H1 (cell line): ENCODE measurements at regions not wholly inside any gene's neighbourhood (a gene's known extent, or its start where the extent isn't known, plus 50 kb on each side); places are given as distances from the start of the nearest gene placed in this dataset.

Experiments
- CTCF ChIA-PET: fragments of 300-600 bp; sonication (Branson Sonifier 250); formaldehyde crosslinking; loops from one replicate; lab custom pipeline; 2021; ENCODE audit not compliant: partially characterized antibody; lab: Charles Lee
- POLR2A ChIA-PET: fragments of 300-600 bp; sonication (Branson Sonifier 250); formaldehyde crosslinking; loops from one replicate; lab custom pipeline; 2021; ENCODE audit warnings: inconsistent platforms; ENCODE audit not compliant: partially characterized antibody; lab: Charles Lee
- DNase-seq, 2 experiments: peaks; one replicate each; pipeline versions ENCODE4 v3.0.0 to v3.0.0-alpha.2; 2010 to 2022; ENCODE audit warnings: low spot score in 2 of 2, low read depth in 1 of 2, mixed read lengths in 1 of 2
- FAIRE-seq: peaks from 2 replicates; lab custom pipeline; 2011; peaks lifted over from hg19 to GRCh38; lab: Jason Lieb, UNC
- H2AFZ ChIP-seq: 2 replicates; pipeline ENCODE4 v1.8.1; 2012; ENCODE audit warnings: low read length, inconsistent platforms
- H2AK5ac ChIP-seq: 2 replicates; pipeline ENCODE4 v1.6.1; 2013; ENCODE audit warnings: low read depth, low read length
- H2BK120ac ChIP-seq: replicated peaks from 2 replicates; pipeline ENCODE3; 2013; ENCODE audit warnings: low read depth, low read length, inconsistent platforms
- H2BK12ac ChIP-seq: 2 replicates; pipeline ENCODE4 v1.6.1; 2013; ENCODE audit warnings: low read depth, low read length
- H2BK15ac ChIP-seq: 2 replicates; pipeline ENCODE4 v1.6.1; 2013; ENCODE audit warnings: low read length
- H2BK20ac ChIP-seq: 2 replicates; pipeline ENCODE4 v1.6.1; 2013; ENCODE audit warnings: low read length
- H2BK5ac ChIP-seq: 2 replicates; pipeline ENCODE4 v1.6.1; 2013; ENCODE audit warnings: low read depth, low read length
- H3K14ac ChIP-seq: 2 replicates; pipeline ENCODE4 v1.6.1; 2013; ENCODE audit warnings: inconsistent platforms; ENCODE audit not compliant: insufficient read length
- H3K18ac ChIP-seq: 2 replicates; pipeline ENCODE4 v1.6.1; 2013; ENCODE audit warnings: low read length; ENCODE audit errors: extremely low read depth
- H3K23ac ChIP-seq: 2 replicates; pipeline ENCODE4 v1.6.1; 2013; ENCODE audit warnings: inconsistent platforms; ENCODE audit not compliant: insufficient read length
- H3K23me2 ChIP-seq: 2 replicates; pipeline ENCODE4 v1.6.1; 2013; ENCODE audit warnings: low read depth, low read length
- H3K27ac ChIP-seq: 2 replicates; pipeline ENCODE4 v1.6.1; 2011; ENCODE audit warnings: low read depth, low read length, inconsistent platforms
- H3K27me3 ChIP-seq, 4 experiments: replicated peaks in 1 of 4; 1 replicate in 1 of 4; 2 replicates in 3 of 4; pipeline versions ENCODE4 v1.6.1 to v1.8.1; 2011 to 2013; ENCODE audit warnings: low read length in 3 of 4, mild to moderate bottlenecking in 3 of 4, inconsistent platforms in 2 of 4, mixed read lengths in 2 of 4, moderate library complexity in 1 of 4; ENCODE audit not compliant: control insufficient read depth in 3 of 4, insufficient read depth in 3 of 4; ENCODE audit errors: extremely low read depth in 1 of 4
- H3K36me3 ChIP-seq, 4 experiments: 2 replicates each; pipeline versions ENCODE4 v1.6.1 to v1.8.1; 2011 to 2013; ENCODE audit warnings: mild to moderate bottlenecking in 4 of 4, low read length in 3 of 4, moderate library complexity in 2 of 4, control low read depth in 1 of 4, inconsistent platforms in 1 of 4; ENCODE audit not compliant: insufficient read depth in 4 of 4, control insufficient read depth in 2 of 4
- H3K4ac ChIP-seq: replicated peaks from 2 replicates; pipeline ENCODE3; 2013; ENCODE audit warnings: low read length, low read depth, mixed read lengths, inconsistent platforms; ENCODE audit not compliant: insufficient read length
- H3K4me1 ChIP-seq, 4 experiments: replicated peaks in 1 of 4; 1 replicate in 1 of 4; 2 replicates in 3 of 4; pipeline versions ENCODE4 v1.6.1 to v1.8.1; 2011 to 2013; ENCODE audit warnings: low read length in 3 of 4, inconsistent platforms in 2 of 4, mixed read lengths in 1 of 4; ENCODE audit not compliant: insufficient read depth in 4 of 4, control insufficient read depth in 3 of 4
- H3K4me2 ChIP-seq, 2 experiments: 2 replicates each; pipeline versions ENCODE4 v1.6.1 to v1.8.1; 2011 to 2013; ENCODE audit warnings: low read depth in 2 of 2, low read length in 2 of 2, control low read depth in 1 of 2, inconsistent platforms in 1 of 2, mild to moderate bottlenecking in 1 of 2; ENCODE audit not compliant: insufficient read depth in 1 of 2
- H3K4me3 ChIP-seq, 4 experiments: fragments of 200-600, 300-600 bp in 1 of 4; sonication (generic), shearing (Covaris generic), sonication (Bioruptor Twin) in 1 of 4; 2 replicates each; pipeline versions ENCODE4 v1.5.1 to v1.8.1; 2011 to 2016; ENCODE audit warnings: low read length in 4 of 4, low read depth in 3 of 4, control low read depth in 2 of 4, inconsistent platforms in 2 of 4, mild to moderate bottlenecking in 2 of 4, mixed read lengths in 1 of 4, moderate library complexity in 1 of 4; ENCODE audit not compliant: insufficient read depth in 2 of 4; ENCODE audit errors: extremely low read depth in 1 of 4
- H3K56ac ChIP-seq: replicated peaks from 2 replicates; pipeline ENCODE3; 2013; ENCODE audit warnings: low read depth, mild to moderate bottlenecking, mixed read lengths, low read length, inconsistent platforms; ENCODE audit not compliant: insufficient read length
- H3K79me1 ChIP-seq: 2 replicates; pipeline ENCODE4 v1.6.1; 2013; ENCODE audit warnings: low read depth, low read length, control low read depth
- H3K79me2 ChIP-seq, 2 experiments: 2 replicates each; pipeline versions ENCODE4 v1.6.1 to v1.8.1; 2012 to 2013; ENCODE audit warnings: low read length in 2 of 2, mild to moderate bottlenecking in 2 of 2, inconsistent platforms in 1 of 2; ENCODE audit not compliant: insufficient read depth in 2 of 2, control insufficient read depth in 1 of 2
- H3K9ac ChIP-seq, 4 experiments: replicated peaks in 1 of 4; 1 replicate in 1 of 4; 2 replicates in 3 of 4; pipeline versions ENCODE4 v1.6.1 to v1.8.1; 2011 to 2013; ENCODE audit warnings: low read depth in 3 of 4, low read length in 3 of 4, control low read depth in 2 of 4, mild to moderate bottlenecking in 2 of 4, moderate library complexity in 2 of 4, inconsistent platforms in 1 of 4; ENCODE audit errors: extremely low read depth in 1 of 4
- H3K9me3 ChIP-seq, 2 experiments: 2 replicates each; pipeline versions ENCODE4 v1.6.1 to v1.8.1; 2012 to 2013; ENCODE audit warnings: mild to moderate bottlenecking in 2 of 2, moderate library complexity in 2 of 2, control low read depth in 1 of 2, inconsistent platforms in 1 of 2, low read depth in 1 of 2, low read length in 1 of 2, mixed read lengths in 1 of 2; ENCODE audit not compliant: insufficient read depth in 2 of 2
- H4K20me1 ChIP-seq, 2 experiments: replicated peaks in 1 of 2; 2 replicates each; pipeline versions ENCODE3 to v1.8.1; 2011 to 2013; ENCODE audit warnings: inconsistent platforms in 2 of 2, low read length in 2 of 2, mild to moderate bottlenecking in 1 of 2; ENCODE audit not compliant: insufficient read depth in 2 of 2, control insufficient read depth in 1 of 2
- H4K5ac ChIP-seq: 2 replicates; pipeline ENCODE4 v1.6.1; 2013; ENCODE audit warnings: low read length, low read depth, mixed read lengths, inconsistent platforms; ENCODE audit not compliant: insufficient read length
- H4K8ac ChIP-seq: 2 replicates; pipeline ENCODE4 v1.8.0; 2013; ENCODE audit warnings: mild to moderate bottlenecking, moderate library complexity, low read length, inconsistent platforms; ENCODE audit not compliant: insufficient read depth; ENCODE audit errors: extremely low read depth
- H4K91ac ChIP-seq: replicated peaks from 2 replicates; pipeline ENCODE3; 2013; ENCODE audit warnings: low read length, mixed read lengths, inconsistent platforms; ENCODE audit not compliant: insufficient read length
- BRCA1 ChIP-seq: IDR thresholded peaks from 2 replicates; pipeline ENCODE4 v1.6.1; 2012; ENCODE audit warnings: low read depth, low read length, improper control_type of control experiment
- CHD2 ChIP-seq: IDR thresholded peaks from 2 replicates; pipeline ENCODE4 v1.6.1; 2012; ENCODE audit warnings: low read length, improper control_type of control experiment
- CTBP2 ChIP-seq: IDR thresholded peaks from 2 replicates; pipeline ENCODE4 v1.7.0; 2011; ENCODE audit warnings: borderline replicate concordance, mild to moderate bottlenecking, moderate library complexity, mixed read lengths, low read length; ENCODE audit not compliant: insufficient read depth, insufficient read length
- EZH2 ChIP-seq: fragments of 200-600 bp; sonication (generic); IDR thresholded peaks from 2 replicates; pipeline ENCODE4 v1.7.1; 2012; ENCODE audit warnings: low read depth, mild to moderate bottlenecking, moderate library complexity, low read length, inconsistent platforms; ENCODE audit not compliant: severe bottlenecking
- FOSL1 ChIP-seq: IDR thresholded peaks from 2 replicates; pipeline ENCODE4 v1.6.1; 2011; ENCODE audit warnings: mild to moderate bottlenecking, low read depth, low read length, moderate library complexity; ENCODE audit not compliant: insufficient read depth
- HDAC6 ChIP-seq: IDR thresholded peaks from one replicate; pipeline ENCODE4 v1.7.1; 2012; ENCODE audit warnings: low read depth, mild to moderate bottlenecking, inconsistent platforms, low read length, moderate library complexity
- PHF8 ChIP-seq: fragments of 200-600 bp; sonication (generic); conservative IDR thresholded peaks from 2 replicates; pipeline ENCODE4 v1.7.1; 2012; ENCODE audit warnings: low read depth, mild to moderate bottlenecking, inconsistent platforms, low read length, moderate library complexity
- POLR2A ChIP-seq, 2 experiments: IDR thresholded peaks; 1 replicate in 1 of 2; 2 replicates in 1 of 2; pipeline ENCODE4 v1.6.1; 2011; ENCODE audit warnings: low read depth in 2 of 2, low read length in 2 of 2, mild to moderate bottlenecking in 2 of 2; ENCODE audit errors: control extremely low read depth in 1 of 2
- RXRA ChIP-seq: IDR thresholded peaks from 2 replicates; pipeline ENCODE4 v1.6.1; 2011; ENCODE audit warnings: low read depth, mild to moderate bottlenecking, low read length, moderate library complexity; ENCODE audit not compliant: insufficient read depth
- SAP30 ChIP-seq: fragments of 300-600 bp; sonication (generic); IDR thresholded peaks from 2 replicates; pipeline ENCODE4 v1.7.1; 2012; ENCODE audit warnings: low read length, moderate library complexity, mild to moderate bottlenecking, inconsistent platforms; ENCODE audit not compliant: insufficient read depth, insufficient replicate concordance
- SP1 ChIP-seq: IDR thresholded peaks from 2 replicates; pipeline ENCODE4 v1.6.1; 2011; ENCODE audit warnings: low read depth, low read length
- SP2 ChIP-seq: IDR thresholded peaks from 2 replicates; pipeline ENCODE4 v1.6.1; 2012; ENCODE audit warnings: mild to moderate bottlenecking, low read length, inconsistent platforms
- TAF7 ChIP-seq: optimal IDR thresholded peaks from 2 replicates; pipeline ENCODE3; 2011; ENCODE audit warnings: low read depth, mild to moderate bottlenecking, inconsistent platforms, low read length, moderate library complexity, borderline replicate concordance
- TBP ChIP-seq: IDR thresholded peaks from 2 replicates; pipeline ENCODE4 v1.6.1; 2011; ENCODE audit warnings: low read depth, low read length, improper control_type of control experiment
- YY1 ChIP-seq: IDR thresholded peaks from 2 replicates; pipeline ENCODE4 v1.6.1; 2011; ENCODE audit warnings: low read depth, mild to moderate bottlenecking, low read length
- WGBS, 2 experiments: shearing (Covaris generic) in 1 of 2; methylation state at CpG; one replicate each; pipeline versions ENCODE4 v1.1.6 to v1.1.7; 2013 to 2015; ENCODE audit warnings: low lambda C conversion rate in 2 of 2, mixed read lengths in 2 of 2, inconsistent platforms in 1 of 2, low coverage in 1 of 2, missing lambda C conversion rate in 1 of 2; ENCODE audit not compliant: insufficient replicate concordance in 2 of 2, insufficient coverage in 1 of 2, insufficient read length in 1 of 2; ENCODE audit errors: extremely low coverage in 1 of 2, missing lambda C conversion rate in 1 of 2; 5-methylcytosine and 5-hydroxymethylcytosine counted together

GRCh38 chr17:63347475-63347874 lies 98.6 kb downstream of the CYB561 start:
- no peak overlapping the region for H2AK5ac ChIP-seq
- no peak overlapping the region for H2AFZ ChIP-seq
- no peak overlapping the region for H3K18ac ChIP-seq
- WGBS, 2 experiments, result 80% methylated on average over 2 of the region's 2 CpGs; no CpG with 5 or more reads in 1 of the 2 experiments
- H3K36me3 ChIP-seq, result no peaks in the 10 kb centered on the region
- H3K27ac ChIP-seq, result no peak overlapping the region
- no peaks in the 10 kb centered on the region for H3K9me3 ChIP-seq
- H4K5ac ChIP-seq, result no peak overlapping the region
- CTCF ChIA-PET, result interaction anchor here (0.6 to 1.5 kb wide), 4 partner anchors 9 to 265 kb away, joined by 3 to 4 read pairs (median 3); no protein-coding TSS in a partner anchor
- no peak overlapping the region for H2BK120ac ChIP-seq
- no peak overlapping the region for H4K8ac ChIP-seq
- no peak overlapping the region for H3K56ac ChIP-seq
- H3K14ac ChIP-seq, result no peak overlapping the region
- no peaks in the 10 kb centered on the region for H3K79me1 ChIP-seq
- H3K23me2 ChIP-seq, result no peaks in the 10 kb centered on the region
- H4K20me1 ChIP-seq, result no peaks in the 10 kb centered on the region
- no peak overlapping the region for H3K9ac ChIP-seq
- H3K4me3 ChIP-seq, result no peak overlapping the region
- H2BK15ac ChIP-seq, result no peak overlapping the region
- no peak overlapping the region for H3K23ac ChIP-seq
- H3K27me3 ChIP-seq, result no peaks in the 10 kb centered on the region
- no peak for TF ChIP-seq YY1
- no peak for TF ChIP-seq CTBP2
- no peak for TF ChIP-seq EZH2
- no peak for TF ChIP-seq BRCA1
- no peak for TF ChIP-seq CHD2
- TF ChIP-seq TBP, result no peak
- TF ChIP-seq PHF8, result no peak
- no peak for TF ChIP-seq SP2
- no peak for TF ChIP-seq SP1
- no peak for TF ChIP-seq HDAC6
- no peak for TF ChIP-seq RXRA
- TF ChIP-seq FOSL1, result no peak
- no peak for TF ChIP-seq POLR2A (IDR thresholded peaks at IDR 0.05; ENCODE audit: control extremely low read depth in 1 of 2, low read depth in 2 of 2, low read length in 2 of 2)
- no peak for TF ChIP-seq SAP30
- no peak for TF ChIP-seq TAF7
- TF ChIP-seq, all 59 proteins: peak for 0
- no peak overlapping the region for H2BK20ac ChIP-seq
- no peak for FAIRE-seq
- no peak overlapping the region for H4K91ac ChIP-seq
- DNase-seq, result no peak
- H2BK5ac ChIP-seq, result no peak overlapping the region
- H2BK12ac ChIP-seq, result no peak overlapping the region
- POLR2A ChIA-PET, result no interaction called here
- H3K4ac ChIP-seq, result no peak overlapping the region
- no peaks in the 10 kb centered on the region for H3K79me2 ChIP-seq
- no peak overlapping the region for H3K4me2 ChIP-seq
- H3K4me1 ChIP-seq, result no peaks in the 10 kb centered on the region
